ENCODE measurements at regions not wholly inside any gene's neighbourhood (a gene's known extent, or its start where the extent isn't known, plus 50 kb on each side); places are given as distances from the start of the nearest gene placed in this dataset.

DNA sequence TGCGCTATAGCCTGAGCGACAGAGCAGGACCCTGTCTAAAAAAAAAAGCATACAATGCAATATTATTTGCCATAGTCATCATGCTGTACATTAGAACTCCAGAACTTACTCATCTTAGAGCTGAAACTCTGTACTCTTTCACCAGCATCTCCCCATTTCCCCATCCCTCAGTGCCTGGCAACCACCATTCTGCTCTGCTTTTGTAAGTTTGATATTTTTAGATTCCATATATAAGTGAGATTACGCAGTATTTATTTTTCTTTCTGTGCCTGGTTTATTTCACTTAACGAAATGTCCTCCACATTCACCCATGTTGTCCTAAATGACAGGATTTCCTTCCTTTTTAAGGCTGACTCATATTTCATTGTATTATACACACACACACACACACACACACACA is 121.8 kb downstream of the BBS10 start:
- peak overlapping the region; percentile 90 for H4K8ac ChIP-seq (ENCODE audit: low read length)
- H2BK15ac ChIP-seq (ENCODE audit: low read depth, poor library complexity, severe bottlenecking): no peak overlapping the region
- H3K14ac ChIP-seq (ENCODE audit: low read length in 2 of 2): no peak overlapping the region
- no peaks in the 10 kb centered on the region for H3K9me3 ChIP-seq (ENCODE audit: control insufficient read depth, low read length)
- no peak overlapping the region for H3K4me3 ChIP-seq (ENCODE audit: insufficient read depth in 1 of 2, low read depth in 1 of 2, low read length in 2 of 2)
- H3K23ac ChIP-seq (ENCODE audit: low read length in 2 of 2): no peak overlapping the region
- H3K27me3 ChIP-seq (ENCODE audit: control insufficient read depth in 1 of 2, insufficient read depth in 1 of 2, low read length in 2 of 2): no peaks in the 10 kb centered on the region
- H3K18ac ChIP-seq (ENCODE audit: low read depth in 1 of 2, low read length in 2 of 2): peak overlapping the region; percentile 7 to 43
- H2BK12ac ChIP-seq (ENCODE audit: low read length in 2 of 2): peak overlapping the region in 1 of 2 experiments; percentile 77
- no peaks in the 10 kb centered on the region for H3K79me1 ChIP-seq (replicated peaks; ENCODE audit: low read length, poor library complexity, severe bottlenecking)
- H4K91ac ChIP-seq (ENCODE audit: low read length): peak overlapping the region; percentile 50
- no peak overlapping the region for H2AFZ ChIP-seq (ENCODE audit: low read depth, low read length)
- no peak overlapping the region for H3K27ac ChIP-seq (ENCODE audit: low read length, poor library complexity, severe bottlenecking)
- no peak overlapping the region for H2BK5ac ChIP-seq (ENCODE audit: low read depth, low read length, poor library complexity, severe bottlenecking)
- no peak overlapping the region for H3K4ac ChIP-seq (ENCODE audit: low read depth in 1 of 2, low read length in 2 of 2)
- H3K36me3 ChIP-seq (ENCODE audit: control insufficient read depth in 1 of 2, insufficient read depth in 2 of 2, low read depth in 1 of 2, low read length in 2 of 2): no peaks in the 10 kb centered on the region
- H2BK120ac ChIP-seq (ENCODE audit: low read depth, low read length): peak overlapping the region; percentile 34
- H3K4me1 ChIP-seq (ENCODE audit: control insufficient read depth, insufficient read depth, low read depth, low read length): no peaks in the 10 kb centered on the region
- no peak overlapping the region for H2AK5ac ChIP-seq (ENCODE audit: low read length, severe bottlenecking)
- no peak overlapping the region for H3K9ac ChIP-seq (ENCODE audit: low read length)
- WGBS: 47% methylated on average over 4 of the region's 4 CpGs
- H3K4me2 ChIP-seq (ENCODE audit: low read length, poor library complexity, severe bottlenecking): no peak overlapping the region
- DNase-seq: peak; percentile 73

DNA sequence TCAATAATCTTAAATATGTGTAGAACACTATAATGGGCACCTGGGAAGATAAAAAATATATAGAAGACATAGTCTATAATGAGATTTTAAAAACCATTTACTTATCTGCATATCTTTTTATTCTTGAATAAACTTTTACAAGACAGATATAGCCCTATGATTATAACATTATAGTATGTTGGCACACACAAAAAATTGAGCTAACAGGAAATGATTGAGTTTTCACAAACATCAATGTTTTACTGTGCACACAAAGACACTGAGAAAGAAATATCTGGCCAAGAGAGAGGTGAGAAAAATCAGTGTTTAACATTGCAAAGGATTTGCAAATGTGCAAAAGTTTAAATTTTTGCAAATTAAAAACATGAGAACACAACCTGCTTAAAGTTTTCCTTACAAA is 124.3 kb downstream of the BBS10 start:
- no peak for DNase-seq
- H2BK120ac ChIP-seq (ENCODE audit: low read depth, low read length): no peak overlapping the region
- H2AK5ac ChIP-seq (ENCODE audit: low read length, severe bottlenecking): no peak overlapping the region
- H3K14ac ChIP-seq (ENCODE audit: low read length in 2 of 2): no peak overlapping the region
- H3K36me3 ChIP-seq (ENCODE audit: control insufficient read depth in 1 of 2, insufficient read depth in 2 of 2, low read depth in 1 of 2, low read length in 2 of 2): no peaks in the 10 kb centered on the region
- H3K4ac ChIP-seq (ENCODE audit: low read depth in 1 of 2, low read length in 2 of 2): no peak overlapping the region
- H3K9me3 ChIP-seq (ENCODE audit: control insufficient read depth, low read length): no peaks in the 10 kb centered on the region
- no peak overlapping the region for H2BK15ac ChIP-seq (ENCODE audit: low read depth, poor library complexity, severe bottlenecking)
- H3K27me3 ChIP-seq (ENCODE audit: control insufficient read depth in 1 of 2, insufficient read depth in 1 of 2, low read length in 2 of 2): no peaks in the 10 kb centered on the region
- H4K91ac ChIP-seq (ENCODE audit: low read length): no peak overlapping the region
- H2AFZ ChIP-seq (ENCODE audit: low read depth, low read length): no peak overlapping the region
- H2BK12ac ChIP-seq (ENCODE audit: low read length in 2 of 2): no peak overlapping the region
- H3K18ac ChIP-seq (ENCODE audit: low read depth in 1 of 2, low read length in 2 of 2): no peak overlapping the region
- H3K79me1 ChIP-seq (replicated peaks; ENCODE audit: low read length, poor library complexity, severe bottlenecking): no peaks in the 10 kb centered on the region
- no peak overlapping the region for H3K4me2 ChIP-seq (ENCODE audit: low read length, poor library complexity, severe bottlenecking)
- no peak overlapping the region for H3K4me3 ChIP-seq (ENCODE audit: insufficient read depth in 1 of 2, low read depth in 1 of 2, low read length in 2 of 2)
- H3K23ac ChIP-seq (ENCODE audit: low read length in 2 of 2): no peak overlapping the region
- H4K8ac ChIP-seq (ENCODE audit: low read length): no peak overlapping the region
- no peak overlapping the region for H2BK5ac ChIP-seq (ENCODE audit: low read depth, low read length, poor library complexity, severe bottlenecking)
- no peak overlapping the region for H3K27ac ChIP-seq (ENCODE audit: low read length, poor library complexity, severe bottlenecking)
- H3K4me1 ChIP-seq (ENCODE audit: control insufficient read depth, insufficient read depth, low read depth, low read length): no peaks in the 10 kb centered on the region
- no peak overlapping the region for H3K9ac ChIP-seq (ENCODE audit: low read length)

DNA sequence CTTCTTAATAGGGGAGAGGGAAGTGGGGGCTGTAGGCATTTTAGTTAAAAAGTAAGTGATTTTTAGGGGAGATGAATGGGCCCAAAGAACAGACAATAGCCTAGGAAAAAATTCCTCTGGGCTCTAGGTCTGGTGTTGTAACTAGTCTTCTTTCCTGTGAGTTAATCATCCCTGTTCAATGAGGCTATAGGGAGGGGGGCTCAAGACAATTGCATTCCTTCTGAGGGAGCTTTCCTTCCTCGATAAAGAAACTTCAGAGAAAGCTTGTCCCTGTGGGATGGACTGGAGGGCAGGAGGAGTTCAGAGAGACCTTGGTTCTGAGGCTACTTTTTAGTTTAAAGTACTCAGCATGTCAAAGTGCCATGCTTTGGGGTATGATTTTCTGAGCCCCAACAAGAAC is 127.2 kb downstream of the BBS10 start:
- Histone ChIP-seq H3K4me3 (ENCODE audit: insufficient read depth in 1 of 2, low read depth in 1 of 2, low read length in 2 of 2) (no peak overlapping the region), H4K91ac (ENCODE audit: low read length) (no peak overlapping the region), H2BK15ac (ENCODE audit: low read depth, poor library complexity, severe bottlenecking) (no peak overlapping the region), H3K23ac (ENCODE audit: low read length in 2 of 2) (no peak overlapping the region), H2BK120ac (ENCODE audit: low read depth, low read length) (no peak overlapping the region), H3K18ac (ENCODE audit: low read depth in 1 of 2, low read length in 2 of 2) (no peak overlapping the region), H2AK5ac (ENCODE audit: low read length, severe bottlenecking) (peak overlapping the region; percentile 33), H4K8ac (ENCODE audit: low read length) (no peak overlapping the region), H3K14ac (ENCODE audit: low read length in 2 of 2) (no peak overlapping the region), H3K4me2 (ENCODE audit: low read length, poor library complexity, severe bottlenecking) (no peak overlapping the region), H3K27ac (ENCODE audit: low read length, poor library complexity, severe bottlenecking) (no peak overlapping the region), H3K79me1 (replicated peaks; ENCODE audit: low read length, poor library complexity, severe bottlenecking) (no peaks in the 10 kb centered on the region), H2AFZ (ENCODE audit: low read depth, low read length) (no peak overlapping the region), H3K9me3 (ENCODE audit: control insufficient read depth, low read length) (no peaks in the 10 kb centered on the region), H3K9ac (ENCODE audit: low read length) (no peak overlapping the region), H3K27me3 (ENCODE audit: control insufficient read depth in 1 of 2, insufficient read depth in 1 of 2, low read length in 2 of 2) (no peaks in the 10 kb centered on the region), H3K36me3 (ENCODE audit: control insufficient read depth in 1 of 2, insufficient read depth in 2 of 2, low read depth in 1 of 2, low read length in 2 of 2) (no peaks in the 10 kb centered on the region), H3K4ac (ENCODE audit: low read depth in 1 of 2, low read length in 2 of 2) (no peak overlapping the region), H3K4me1 (ENCODE audit: control insufficient read depth, insufficient read depth, low read depth, low read length) (no peaks in the 10 kb centered on the region), H2BK5ac (ENCODE audit: low read depth, low read length, poor library complexity, severe bottlenecking) (no peak overlapping the region), H2BK12ac (ENCODE audit: low read length in 2 of 2) (no peak overlapping the region)
- no peak for DNase-seq
- WGBS: 58% methylated on average over 1 of the region's 1 CpG

DNA sequence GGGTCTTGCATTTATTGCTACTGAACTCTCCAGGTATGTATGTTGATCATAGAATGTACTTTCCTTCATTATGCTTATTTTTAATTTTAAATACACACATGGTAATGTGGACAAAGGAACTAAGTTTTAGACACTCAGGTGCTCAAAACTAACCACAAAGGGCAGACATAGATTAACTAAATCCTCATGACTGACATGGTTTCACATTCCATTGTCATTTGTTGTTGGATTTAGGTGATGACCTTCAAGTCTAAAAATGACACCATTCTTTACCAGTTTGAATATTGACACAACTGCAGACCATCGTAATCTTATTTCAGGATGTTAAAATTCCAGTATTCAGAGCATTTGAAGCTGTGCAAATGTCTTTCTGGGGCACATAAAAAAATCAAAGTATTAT is 128.4 kb downstream of the BBS10 start:
- DNase-seq: no peak
- no peak overlapping the region for H3K4me3 ChIP-seq (ENCODE audit: insufficient read depth in 1 of 2, low read depth in 1 of 2, low read length in 2 of 2)
- no peak overlapping the region for H4K8ac ChIP-seq (ENCODE audit: low read length)
- no CpG with 5 or more reads among the region's 1 CpG for WGBS
- H2BK5ac ChIP-seq (ENCODE audit: low read depth, low read length, poor library complexity, severe bottlenecking): no peak overlapping the region
- no peak overlapping the region for H3K9ac ChIP-seq (ENCODE audit: low read length)
- no peak overlapping the region for H2BK120ac ChIP-seq (ENCODE audit: low read depth, low read length)
- no peaks in the 10 kb centered on the region for H3K9me3 ChIP-seq (ENCODE audit: control insufficient read depth, low read length)
- no peak overlapping the region for H3K4ac ChIP-seq (ENCODE audit: low read depth in 1 of 2, low read length in 2 of 2)
- no peak overlapping the region for H3K23ac ChIP-seq (ENCODE audit: low read length in 2 of 2)
- no peak overlapping the region for H3K14ac ChIP-seq (ENCODE audit: low read length in 2 of 2)
- no peaks in the 10 kb centered on the region for H3K79me1 ChIP-seq (replicated peaks; ENCODE audit: low read length, poor library complexity, severe bottlenecking)
- H2AK5ac ChIP-seq (ENCODE audit: low read length, severe bottlenecking): no peak overlapping the region
- no peaks in the 10 kb centered on the region for H3K4me1 ChIP-seq (ENCODE audit: control insufficient read depth, insufficient read depth, low read depth, low read length)
- no peak overlapping the region for H3K4me2 ChIP-seq (ENCODE audit: low read length, poor library complexity, severe bottlenecking)
- H3K18ac ChIP-seq (ENCODE audit: low read depth in 1 of 2, low read length in 2 of 2): no peak overlapping the region
- no peaks in the 10 kb centered on the region for H3K36me3 ChIP-seq (ENCODE audit: control insufficient read depth in 1 of 2, insufficient read depth in 2 of 2, low read depth in 1 of 2, low read length in 2 of 2)
- no peaks in the 10 kb centered on the region for H3K27me3 ChIP-seq (ENCODE audit: control insufficient read depth in 1 of 2, insufficient read depth in 1 of 2, low read length in 2 of 2)
- no peak overlapping the region for H2BK12ac ChIP-seq (ENCODE audit: low read length in 2 of 2)
- H3K27ac ChIP-seq (ENCODE audit: low read length, poor library complexity, severe bottlenecking): peak overlapping the region; percentile 29
- H4K91ac ChIP-seq (ENCODE audit: low read length): no peak overlapping the region
- H2AFZ ChIP-seq (ENCODE audit: low read depth, low read length): no peak overlapping the region
- H2BK15ac ChIP-seq (ENCODE audit: low read depth, poor library complexity, severe bottlenecking): no peak overlapping the region

Measured in mesenchymal stem cell (in vitro differentiated cells and primary cell).